Colon (tissue), 2 donors: ENCODE measurements at regions not wholly inside any gene's neighbourhood (a gene's known extent, or its start where the extent isn't known, plus 50 kb on each side); places are given as distances from the start of the nearest gene placed in this dataset.
"Not testable (repeated sequence)": the region's sequence is repeated elsewhere in the genome, so short reads cannot be mapped to it uniquely, and the experiment has no call there.

Source experiments
- FAIRE-seq: peaks from 2 replicates; lab custom pipeline; 2012; peaks lifted over from hg19 to GRCh38; lab: Jason Lieb, UNC
- donor health status: control.
- donor health status: control.

GRCh38 chr3:194884649-194885315 is 199.1 kb downstream of the FAM43A start:
- no peak for FAIRE-seq

- no peak for FAIRE-seq
Measured at GRCh38 chr3:194885766-194886165, 200.1 kb downstream of the FAM43A start.

GRCh38 chr3:194886836-194887235 is 201.2 kb downstream of the FAM43A start:
- no peak for FAIRE-seq

GRCh38 chr3:194888062-194888461 is 202.4 kb downstream of the FAM43A start:
- FAIRE-seq, result not testable (repeated sequence)

- no peak for FAIRE-seq
Measured at GRCh38 chr3:194888916-194889315, 203.2 kb downstream of the FAM43A start.

GRCh38 chr3:194890091-194890490 is 204.4 kb downstream of the FAM43A start:
- no peak for FAIRE-seq

- no peak for FAIRE-seq
Measured at GRCh38 chr3:194893121-194893987, 207.7 kb downstream of the FAM43A start.

GRCh38 chr3:194894538-194894937 is 208.9 kb downstream of the FAM43A start:
- FAIRE-seq, result no peak

GRCh38 chr3:194900854-194901522 is 215.3 kb downstream of the FAM43A start:
- no peak for FAIRE-seq

GRCh38 chr3:194903447-194903846 is 217.8 kb downstream of the FAM43A start:
- FAIRE-seq, result not testable (repeated sequence)

- not testable (repeated sequence) for FAIRE-seq
Measured at GRCh38 chr3:194904999-194905398, 219.3 kb downstream of the FAM43A start.

GRCh38 chr3:194905696-194906095 is 220.0 kb downstream of the FAM43A start:
- FAIRE-seq, result no peak

GRCh38 chr3:194906229-194906629 is 220.5 kb downstream of the FAM43A start:
- FAIRE-seq, result no peak

GRCh38 chr3:194906970-194907629 is 221.4 kb downstream of the FAM43A start:
- no peak for FAIRE-seq

GRCh38 chr3:194907811-194908210 is 222.1 kb downstream of the FAM43A start:
- no peak for FAIRE-seq

GRCh38 chr3:194908496-194908895 is 222.8 kb downstream of the FAM43A start:
- FAIRE-seq, result no peak

- no peak for FAIRE-seq
Measured at GRCh38 chr3:194908972-194909371, 223.3 kb downstream of the FAM43A start.

GRCh38 chr3:194910414-194910984 is 224.8 kb downstream of the FAM43A start:
- no peak for FAIRE-seq

- FAIRE-seq, result no peak
Measured at GRCh38 chr3:194913316-194913715, 227.6 kb downstream of the FAM43A start.

- not testable (repeated sequence) for FAIRE-seq
Measured at GRCh38 chr3:194924889-194925288, 239.2 kb downstream of the FAM43A start.

- FAIRE-seq, result no peak
Measured at GRCh38 chr3:194925614-194926013, 239.9 kb downstream of the FAM43A start.

GRCh38 chr3:194928227-194928626 is 242.5 kb downstream of the FAM43A start:
- no peak for FAIRE-seq
